Suprapubic skin (tissue), 4 donors: ENCODE measurements at regions not wholly inside any gene's neighbourhood (a gene's known extent, or its start where the extent isn't known, plus 50 kb on each side); places are given as distances from the start of the nearest gene placed in this dataset.

Source experiments
- EP300 ChIP-seq: sonication (generic); formaldehyde crosslinking; IDR thresholded peaks from one replicate; pipeline ENCODE4 v1.6.1; 2017; ENCODE audit warnings: antibody characterized with exemption
- POLR2A ChIP-seq, 2 donors: fragments of 450-650 bp; IDR thresholded peaks; one replicate each; pipeline ENCODE4 v1.6.1; 2017; ENCODE audit warnings: antibody characterized with exemption in 2 of 2, mild to moderate bottlenecking in 2 of 2, moderate library complexity in 2 of 2
- POLR2AphosphoS5 ChIP-seq, 3 donors: sonication (generic); formaldehyde crosslinking; IDR thresholded peaks; one replicate each; pipeline ENCODE4 v1.6.1; 2017; ENCODE audit warnings: antibody characterized with exemption in 3 of 3
- TF ChIP-seq, protein P1 (sequence below), 2 donors: fragments of 200-600 bp in 1 of 2; fragments of 450-650 bp in 1 of 2; sonication (generic) in 1 of 2; IDR thresholded peaks; one replicate each; pipeline ENCODE4 v1.5.1; 2016 to 2019; ENCODE audit warnings: antibody characterized with exemption in 2 of 2, mild to moderate bottlenecking in 1 of 2, moderate library complexity in 1 of 2

DNA sequence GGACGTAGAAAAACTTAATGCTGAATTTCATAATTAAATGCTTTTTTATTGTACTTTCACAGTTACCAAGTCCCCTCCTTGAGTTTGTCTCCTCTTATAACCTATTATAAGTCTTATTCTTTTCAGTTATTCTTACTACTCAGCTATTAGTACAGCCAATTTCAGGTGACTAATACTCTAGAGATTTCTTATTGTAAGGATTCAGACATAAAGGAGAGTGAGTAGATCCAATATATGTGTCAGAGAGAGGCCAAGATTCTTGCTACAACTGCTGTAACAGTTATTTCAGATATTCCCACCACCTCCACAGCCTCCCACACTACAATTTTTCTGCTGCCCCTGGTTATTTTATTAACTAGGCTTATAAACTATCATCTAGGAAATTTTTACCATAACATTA is 274.5 kb downstream of the GPAT3 start:
- TF ChIP-seq POLR2AphosphoS5 (IDR thresholded peaks at IDR 0.05) (no peak), POLR2A (IDR thresholded peaks at IDR 0.05) (no peak), EP300 (no peak)
- TF ChIP-seq, protein P1, sequence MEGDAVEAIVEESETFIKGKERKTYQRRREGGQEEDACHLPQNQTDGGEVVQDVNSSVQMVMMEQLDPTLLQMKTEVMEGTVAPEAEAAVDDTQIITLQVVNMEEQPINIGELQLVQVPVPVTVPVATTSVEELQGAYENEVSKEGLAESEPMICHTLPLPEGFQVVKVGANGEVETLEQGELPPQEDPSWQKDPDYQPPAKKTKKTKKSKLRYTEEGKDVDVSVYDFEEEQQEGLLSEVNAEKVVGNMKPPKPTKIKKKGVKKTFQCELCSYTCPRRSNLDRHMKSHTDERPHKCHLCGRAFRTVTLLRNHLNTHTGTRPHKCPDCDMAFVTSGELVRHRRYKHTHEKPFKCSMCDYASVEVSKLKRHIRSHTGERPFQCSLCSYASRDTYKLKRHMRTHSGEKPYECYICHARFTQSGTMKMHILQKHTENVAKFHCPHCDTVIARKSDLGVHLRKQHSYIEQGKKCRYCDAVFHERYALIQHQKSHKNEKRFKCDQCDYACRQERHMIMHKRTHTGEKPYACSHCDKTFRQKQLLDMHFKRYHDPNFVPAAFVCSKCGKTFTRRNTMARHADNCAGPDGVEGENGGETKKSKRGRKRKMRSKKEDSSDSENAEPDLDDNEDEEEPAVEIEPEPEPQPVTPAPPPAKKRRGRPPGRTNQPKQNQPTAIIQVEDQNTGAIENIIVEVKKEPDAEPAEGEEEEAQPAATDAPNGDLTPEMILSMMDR (IDR thresholded peaks at IDR 0.05): no peak
